Stomach (tissue), 8 donors: ENCODE measurements at regions not wholly inside any gene's neighbourhood (a gene's known extent, or its start where the extent isn't known, plus 50 kb on each side); places are given as distances from the start of the nearest gene placed in this dataset.
A peak's percentile ranks its signal among the peaks of the same experiment; 100 is the strongest.

ENCODE experiments used
- DNase-seq, 2 donors: peaks; one replicate each; pipeline versions ENCODE4 v3.0.0 to v3.0.0-alpha.2; 2013 to 2019
- H3K27ac ChIP-seq, 5 donors: fragments of 200-600 bp in 4 of 5; sonication (generic) in 4 of 5; one replicate each; pipeline ENCODE4 v1.5.1; 2013 to 2019; ENCODE audit warnings: mild to moderate bottlenecking in 1 of 5, moderate library complexity in 1 of 5
- H3K27me3 ChIP-seq, 3 donors: fragments of 200-600 bp; sonication (generic); one replicate each; pipeline ENCODE4 v1.5.1; 2017 to 2019; ENCODE audit warnings: mixed run types in 1 of 3
- H3K36me3 ChIP-seq, 4 donors: fragments of 200-600 bp; sonication (generic); 1 replicate in 3 of 4; 2 replicates in 1 of 4; pipeline ENCODE4 v1.5.1; 2016 to 2019
- H3K4me1 ChIP-seq, 4 donors: fragments of 200-600 bp; sonication (generic); one replicate each; pipeline ENCODE4 v1.5.1; 2016 to 2019
- H3K4me3 ChIP-seq, 4 donors: fragments of 200-600 bp; sonication (generic) in 3 of 4; one replicate each; pipeline ENCODE4 v1.5.1; 2016 to 2019; ENCODE audit warnings: mild to moderate bottlenecking in 1 of 4
- H3K9me3 ChIP-seq, 4 donors: fragments of 200-600 bp; sonication (generic); one replicate each; pipeline ENCODE4 v1.5.1; 2016 to 2019
- CTCF ChIP-seq, 7 experiments: fragments of 450-650 bp in 4 of 7; fragments of 200-600 bp in 3 of 7; sonication (generic) in 3 of 7; IDR thresholded peaks; one replicate each; pipeline ENCODE4 v1.5.1; 2016 to 2019; ENCODE audit warnings: antibody characterized with exemption in 7 of 7, control low read depth in 2 of 7, mild to moderate bottlenecking in 1 of 7
- EP300 ChIP-seq: sonication (generic); formaldehyde crosslinking; IDR thresholded peaks from one replicate; pipeline ENCODE4 v1.6.1; 2017; ENCODE audit warnings: antibody characterized with exemption
- POLR2A ChIP-seq, 4 donors: fragments of 450-650 bp; IDR thresholded peaks; one replicate each; pipeline ENCODE4 v1.6.1; 2016; ENCODE audit warnings: antibody characterized with exemption in 4 of 4, control low read depth in 2 of 4, mild to moderate bottlenecking in 1 of 4, moderate library complexity in 1 of 4
- POLR2AphosphoS5 ChIP-seq, 3 donors: sonication (generic); formaldehyde crosslinking; IDR thresholded peaks; one replicate each; pipeline ENCODE4 v1.6.1; 2016; ENCODE audit warnings: antibody characterized with exemption in 3 of 3
- WGBS, 5 donors: extraction: QIAGEN DNeasy Blood & Tissue Kit in 3 of 5; methylation state at CpG; one replicate each; pipeline versions ENCODE4 v1.1.5 to v1.1.7; 2013 to 2018; 5-methylcytosine and 5-hydroxymethylcytosine counted together
- intact Hi-C: fragments of 100-400 bp; cut with DNase I; formaldehyde crosslinking; loops from one replicate; pipeline ENCODE4 v1.15.1; 2023; ENCODE audit warnings: low total_unique reads
- donor health status: healthy with polysubstance abuse.
- donor health status: Bipolar disorder and iron deficiency.
- donor health status: healthy.

- Histone ChIP-seq H3K27me3 (no peaks in the 10 kb centered on the region), H3K4me3 (no peak overlapping the region), H3K36me3 (no peaks in the 10 kb centered on the region), H3K4me1 (no peaks in the 10 kb centered on the region), H3K27ac (no peak overlapping the region), H3K9me3 (peaks cover 0 to 6% (median 0%) of the 10 kb centered on the region in 4 donors)
- WGBS, 5 donors: 88 to 98% (median 96%) methylated on average over 4 of the region's 4 CpGs
- intact Hi-C loops: no loop called here
- no peak for TF ChIP-seq CTCF (IDR thresholded peaks at IDR 0.05)
- no peak for TF ChIP-seq POLR2A (IDR thresholded peaks at IDR 0.05)
- no peak for TF ChIP-seq EP300
- TF ChIP-seq POLR2AphosphoS5 (IDR thresholded peaks at IDR 0.05): no peak
- DNase-seq: no peak
Measured at GRCh38 chr3:152626226-152626625, 208.7 kb upstream of the P2RY1 start.

GRCh38 chr3:152628496-152628895 lies 206.4 kb upstream of the P2RY1 start:
- Histone ChIP-seq H3K4me1 (no peaks in the 10 kb centered on the region), H3K4me3 (no peak overlapping the region), H3K9me3 (peaks cover 0 to 6% (median 0%) of the 10 kb centered on the region in 4 donors), H3K27me3 (no peaks in the 10 kb centered on the region), H3K36me3 (no peaks in the 10 kb centered on the region), H3K27ac (no peak overlapping the region)
- TF ChIP-seq POLR2AphosphoS5 (IDR thresholded peaks at IDR 0.05) (no peak), CTCF (IDR thresholded peaks at IDR 0.05) (no peak), POLR2A (IDR thresholded peaks at IDR 0.05) (no peak)
- intact Hi-C loops: no loop called here
- 58 to 72% (median 66%) methylated on average over 3 of the region's 3 CpGs for WGBS, 5 donors
- DNase-seq: no peak

- no peaks in the 10 kb centered on the region for H3K36me3 ChIP-seq
- no peak overlapping the region for H3K27ac ChIP-seq
- intact Hi-C loops: no loop called here
- no peak overlapping the region for H3K4me3 ChIP-seq
- TF ChIP-seq POLR2AphosphoS5 (IDR thresholded peaks at IDR 0.05): no peak
- no peak for TF ChIP-seq EP300
- no peak for TF ChIP-seq CTCF (IDR thresholded peaks at IDR 0.05)
- TF ChIP-seq POLR2A (IDR thresholded peaks at IDR 0.05): no peak
- no peaks in the 10 kb centered on the region for H3K4me1 ChIP-seq
- 90 to 97% (median 96%) methylated on average over 7 of the region's 7 CpGs for WGBS, 5 donors
- H3K9me3 ChIP-seq: peaks cover 0 to 6% (median 0%) of the 10 kb centered on the region in 4 donors
- H3K27me3 ChIP-seq: no peaks in the 10 kb centered on the region
- DNase-seq: no peak
Measured at GRCh38 chr3:152629363-152630122, 205.4 kb upstream of the P2RY1 start.

- Histone ChIP-seq H3K36me3 (no peaks in the 10 kb centered on the region), H3K4me1 (peaks cover 0 to 10% (median 0%) of the 10 kb centered on the region in 4 donors), H3K27ac (no peak overlapping the region), H3K27me3 (no peaks in the 10 kb centered on the region), H3K9me3 (peaks cover 0 to 6% (median 0%) of the 10 kb centered on the region in 4 donors), H3K4me3 (no peak overlapping the region)
- intact Hi-C loops: no loop called here
- TF ChIP-seq EP300 (no peak), POLR2A (IDR thresholded peaks at IDR 0.05) (no peak), CTCF (IDR thresholded peaks at IDR 0.05) (no peak), POLR2AphosphoS5 (IDR thresholded peaks at IDR 0.05) (no peak)
- peak in 1 of 2 donors; percentile 36 for DNase-seq
Measured at GRCh38 chr3:152635389-152635788, 199.5 kb upstream of the P2RY1 start.
